ENCODE measurements at regions not wholly inside any gene's neighbourhood (a gene's known extent, or its start where the extent isn't known, plus 50 kb on each side); places are given as distances from the start of the nearest gene placed in this dataset.

DNA sequence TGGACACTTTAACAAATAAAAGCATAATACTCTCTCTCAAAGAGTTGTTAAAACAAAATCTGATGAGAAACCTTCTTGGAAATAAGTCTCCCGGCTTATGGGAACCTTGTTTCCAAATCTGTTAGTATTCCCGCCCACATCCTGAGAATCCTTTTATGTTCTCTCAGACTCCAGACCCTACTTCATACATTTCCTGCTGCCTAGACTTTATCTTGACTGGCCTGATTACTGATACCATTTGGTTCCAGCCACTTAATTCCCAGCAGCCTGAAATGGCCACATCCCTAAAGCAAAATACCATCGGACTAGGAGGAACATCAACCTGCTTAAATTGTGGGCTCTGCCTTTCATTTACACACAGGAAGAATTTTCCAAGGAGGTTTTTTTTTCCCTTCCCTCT is 79.1 kb upstream of the CYP1B1 start:
- TF ChIP-seq, protein P1, sequence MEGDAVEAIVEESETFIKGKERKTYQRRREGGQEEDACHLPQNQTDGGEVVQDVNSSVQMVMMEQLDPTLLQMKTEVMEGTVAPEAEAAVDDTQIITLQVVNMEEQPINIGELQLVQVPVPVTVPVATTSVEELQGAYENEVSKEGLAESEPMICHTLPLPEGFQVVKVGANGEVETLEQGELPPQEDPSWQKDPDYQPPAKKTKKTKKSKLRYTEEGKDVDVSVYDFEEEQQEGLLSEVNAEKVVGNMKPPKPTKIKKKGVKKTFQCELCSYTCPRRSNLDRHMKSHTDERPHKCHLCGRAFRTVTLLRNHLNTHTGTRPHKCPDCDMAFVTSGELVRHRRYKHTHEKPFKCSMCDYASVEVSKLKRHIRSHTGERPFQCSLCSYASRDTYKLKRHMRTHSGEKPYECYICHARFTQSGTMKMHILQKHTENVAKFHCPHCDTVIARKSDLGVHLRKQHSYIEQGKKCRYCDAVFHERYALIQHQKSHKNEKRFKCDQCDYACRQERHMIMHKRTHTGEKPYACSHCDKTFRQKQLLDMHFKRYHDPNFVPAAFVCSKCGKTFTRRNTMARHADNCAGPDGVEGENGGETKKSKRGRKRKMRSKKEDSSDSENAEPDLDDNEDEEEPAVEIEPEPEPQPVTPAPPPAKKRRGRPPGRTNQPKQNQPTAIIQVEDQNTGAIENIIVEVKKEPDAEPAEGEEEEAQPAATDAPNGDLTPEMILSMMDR (IDR thresholded peaks at IDR 0.05): no peak
- no peak for TF ChIP-seq POLR2A (IDR thresholded peaks at IDR 0.05)

Measured in thyroid gland (tissue), 4 donors.